ENCODE measurements at regions not wholly inside any gene's neighbourhood (a gene's known extent, or its start where the extent isn't known, plus 50 kb on each side); places are given as distances from the start of the nearest gene placed in this dataset.

DNA sequence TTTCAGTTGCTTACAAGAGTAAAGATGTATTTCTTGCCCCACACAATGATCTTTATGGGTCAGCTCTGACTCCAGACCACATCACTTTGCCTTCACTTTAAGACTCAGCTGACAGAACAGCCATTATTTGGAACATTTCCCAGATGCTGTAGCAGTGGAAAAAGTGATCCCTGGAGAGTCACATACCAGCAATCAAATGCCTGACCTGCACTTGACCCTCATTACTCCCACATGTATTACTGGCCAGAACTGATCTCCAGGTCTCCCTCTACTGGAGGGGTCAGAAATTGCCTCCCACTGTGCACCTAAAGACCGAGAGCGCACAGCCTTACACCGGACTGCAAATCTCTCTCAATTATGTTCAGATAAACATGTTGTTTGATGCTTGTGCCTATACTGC lies 88.6 kb upstream of the ZNF385D start:
- TF ChIP-seq, protein P1, sequence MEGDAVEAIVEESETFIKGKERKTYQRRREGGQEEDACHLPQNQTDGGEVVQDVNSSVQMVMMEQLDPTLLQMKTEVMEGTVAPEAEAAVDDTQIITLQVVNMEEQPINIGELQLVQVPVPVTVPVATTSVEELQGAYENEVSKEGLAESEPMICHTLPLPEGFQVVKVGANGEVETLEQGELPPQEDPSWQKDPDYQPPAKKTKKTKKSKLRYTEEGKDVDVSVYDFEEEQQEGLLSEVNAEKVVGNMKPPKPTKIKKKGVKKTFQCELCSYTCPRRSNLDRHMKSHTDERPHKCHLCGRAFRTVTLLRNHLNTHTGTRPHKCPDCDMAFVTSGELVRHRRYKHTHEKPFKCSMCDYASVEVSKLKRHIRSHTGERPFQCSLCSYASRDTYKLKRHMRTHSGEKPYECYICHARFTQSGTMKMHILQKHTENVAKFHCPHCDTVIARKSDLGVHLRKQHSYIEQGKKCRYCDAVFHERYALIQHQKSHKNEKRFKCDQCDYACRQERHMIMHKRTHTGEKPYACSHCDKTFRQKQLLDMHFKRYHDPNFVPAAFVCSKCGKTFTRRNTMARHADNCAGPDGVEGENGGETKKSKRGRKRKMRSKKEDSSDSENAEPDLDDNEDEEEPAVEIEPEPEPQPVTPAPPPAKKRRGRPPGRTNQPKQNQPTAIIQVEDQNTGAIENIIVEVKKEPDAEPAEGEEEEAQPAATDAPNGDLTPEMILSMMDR (IDR thresholded peaks at IDR 0.05), result no peak
- TF ChIP-seq POLR2A (IDR thresholded peaks at IDR 0.05) (no peak), POLR2AphosphoS5 (IDR thresholded peaks at IDR 0.05) (no peak), EP300 (IDR thresholded peaks at IDR 0.05) (no peak)

Data from stomach (tissue), 4 donors.